ENCODE measurements at regions not wholly inside any gene's neighbourhood (a gene's known extent, or its start where the extent isn't known, plus 50 kb on each side); places are given as distances from the start of the nearest gene placed in this dataset.

DNA sequence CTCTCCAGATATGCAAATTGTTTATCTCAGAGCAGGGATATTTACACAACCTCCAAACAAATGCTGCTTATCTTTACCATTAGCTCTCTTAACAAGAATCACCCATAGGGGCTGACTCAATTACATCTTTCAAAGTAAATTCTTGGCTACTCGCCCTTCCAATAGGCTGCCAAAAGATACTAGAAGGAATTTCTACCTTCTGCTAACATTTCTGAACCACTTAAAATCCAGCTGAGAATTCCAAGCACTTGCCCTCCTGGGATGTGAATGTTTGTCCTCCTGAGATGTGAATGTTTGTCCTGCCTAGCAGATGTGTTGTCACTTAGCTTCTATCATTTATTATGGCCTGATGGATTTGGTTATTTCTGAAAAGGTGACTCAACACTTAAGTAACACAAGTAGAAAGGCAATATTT, 388.0 kb downstream of the GJA1 start:
- TF ChIP-seq, protein P1, sequence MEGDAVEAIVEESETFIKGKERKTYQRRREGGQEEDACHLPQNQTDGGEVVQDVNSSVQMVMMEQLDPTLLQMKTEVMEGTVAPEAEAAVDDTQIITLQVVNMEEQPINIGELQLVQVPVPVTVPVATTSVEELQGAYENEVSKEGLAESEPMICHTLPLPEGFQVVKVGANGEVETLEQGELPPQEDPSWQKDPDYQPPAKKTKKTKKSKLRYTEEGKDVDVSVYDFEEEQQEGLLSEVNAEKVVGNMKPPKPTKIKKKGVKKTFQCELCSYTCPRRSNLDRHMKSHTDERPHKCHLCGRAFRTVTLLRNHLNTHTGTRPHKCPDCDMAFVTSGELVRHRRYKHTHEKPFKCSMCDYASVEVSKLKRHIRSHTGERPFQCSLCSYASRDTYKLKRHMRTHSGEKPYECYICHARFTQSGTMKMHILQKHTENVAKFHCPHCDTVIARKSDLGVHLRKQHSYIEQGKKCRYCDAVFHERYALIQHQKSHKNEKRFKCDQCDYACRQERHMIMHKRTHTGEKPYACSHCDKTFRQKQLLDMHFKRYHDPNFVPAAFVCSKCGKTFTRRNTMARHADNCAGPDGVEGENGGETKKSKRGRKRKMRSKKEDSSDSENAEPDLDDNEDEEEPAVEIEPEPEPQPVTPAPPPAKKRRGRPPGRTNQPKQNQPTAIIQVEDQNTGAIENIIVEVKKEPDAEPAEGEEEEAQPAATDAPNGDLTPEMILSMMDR (IDR thresholded peaks at IDR 0.05; ENCODE audit: insufficient read depth, low read length), result no peak
- TF ChIP-seq POLR2AphosphoS5 (IDR thresholded peaks at IDR 0.05; ENCODE audit: low read depth) (no peak), SPI1 (IDR thresholded peaks at IDR 0.05; ENCODE audit: borderline replicate concordance, low read depth) (no peak), GABPA (IDR thresholded peaks at IDR 0.05; ENCODE audit: low read depth) (no peak)
- TF ChIP-seq, protein P2, sequence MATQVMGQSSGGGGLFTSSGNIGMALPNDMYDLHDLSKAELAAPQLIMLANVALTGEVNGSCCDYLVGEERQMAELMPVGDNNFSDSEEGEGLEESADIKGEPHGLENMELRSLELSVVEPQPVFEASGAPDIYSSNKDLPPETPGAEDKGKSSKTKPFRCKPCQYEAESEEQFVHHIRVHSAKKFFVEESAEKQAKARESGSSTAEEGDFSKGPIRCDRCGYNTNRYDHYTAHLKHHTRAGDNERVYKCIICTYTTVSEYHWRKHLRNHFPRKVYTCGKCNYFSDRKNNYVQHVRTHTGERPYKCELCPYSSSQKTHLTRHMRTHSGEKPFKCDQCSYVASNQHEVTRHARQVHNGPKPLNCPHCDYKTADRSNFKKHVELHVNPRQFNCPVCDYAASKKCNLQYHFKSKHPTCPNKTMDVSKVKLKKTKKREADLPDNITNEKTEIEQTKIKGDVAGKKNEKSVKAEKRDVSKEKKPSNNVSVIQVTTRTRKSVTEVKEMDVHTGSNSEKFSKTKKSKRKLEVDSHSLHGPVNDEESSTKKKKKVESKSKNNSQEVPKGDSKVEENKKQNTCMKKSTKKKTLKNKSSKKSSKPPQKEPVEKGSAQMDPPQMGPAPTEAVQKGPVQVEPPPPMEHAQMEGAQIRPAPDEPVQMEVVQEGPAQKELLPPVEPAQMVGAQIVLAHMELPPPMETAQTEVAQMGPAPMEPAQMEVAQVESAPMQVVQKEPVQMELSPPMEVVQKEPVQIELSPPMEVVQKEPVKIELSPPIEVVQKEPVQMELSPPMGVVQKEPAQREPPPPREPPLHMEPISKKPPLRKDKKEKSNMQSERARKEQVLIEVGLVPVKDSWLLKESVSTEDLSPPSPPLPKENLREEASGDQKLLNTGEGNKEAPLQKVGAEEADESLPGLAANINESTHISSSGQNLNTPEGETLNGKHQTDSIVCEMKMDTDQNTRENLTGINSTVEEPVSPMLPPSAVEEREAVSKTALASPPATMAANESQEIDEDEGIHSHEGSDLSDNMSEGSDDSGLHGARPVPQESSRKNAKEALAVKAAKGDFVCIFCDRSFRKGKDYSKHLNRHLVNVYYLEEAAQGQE (IDR thresholded peaks at IDR 0.05; ENCODE audit: insufficient replicate concordance, low read depth), result no peak
